Body of pancreas (tissue), 4 donors: ENCODE measurements at regions not wholly inside any gene's neighbourhood (a gene's known extent, or its start where the extent isn't known, plus 50 kb on each side); places are given as distances from the start of the nearest gene placed in this dataset.

Experiments
- POLR2A ChIP-seq, 3 donors: fragments of 450-650 bp; IDR thresholded peaks; one replicate each; pipeline ENCODE4 v1.6.1; 2016; ENCODE audit warnings: antibody characterized with exemption in 3 of 3, mild to moderate bottlenecking in 2 of 3
- TF ChIP-seq, protein P1 (sequence below), 7 experiments: fragments of 450-650 bp in 4 of 7; fragments of 200-600 bp in 3 of 7; sonication (generic) in 3 of 7; IDR thresholded peaks; one replicate each; pipeline ENCODE4 v1.5.1; 2016 to 2019; ENCODE audit warnings: antibody characterized with exemption in 7 of 7

DNA sequence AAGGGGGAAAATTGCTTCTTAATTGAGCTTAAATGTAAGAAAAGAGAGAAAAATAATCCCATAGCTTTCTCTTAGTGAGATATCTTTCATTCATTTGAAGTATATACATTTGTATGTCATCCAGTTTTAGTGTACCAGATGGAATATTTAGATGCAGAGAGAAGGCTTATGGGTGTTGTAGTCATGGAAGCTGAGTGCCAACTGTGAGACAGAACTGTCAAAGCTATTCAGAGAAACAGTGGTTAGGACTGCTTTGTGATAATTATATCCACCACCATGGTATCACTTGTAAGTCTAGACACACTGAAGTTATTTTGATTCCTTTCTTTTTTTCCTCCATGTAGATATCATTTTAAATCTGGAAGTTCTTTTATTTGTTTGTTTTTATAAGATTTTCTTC, 524.3 kb upstream of the EPHA7 start:
- TF ChIP-seq, protein P1, sequence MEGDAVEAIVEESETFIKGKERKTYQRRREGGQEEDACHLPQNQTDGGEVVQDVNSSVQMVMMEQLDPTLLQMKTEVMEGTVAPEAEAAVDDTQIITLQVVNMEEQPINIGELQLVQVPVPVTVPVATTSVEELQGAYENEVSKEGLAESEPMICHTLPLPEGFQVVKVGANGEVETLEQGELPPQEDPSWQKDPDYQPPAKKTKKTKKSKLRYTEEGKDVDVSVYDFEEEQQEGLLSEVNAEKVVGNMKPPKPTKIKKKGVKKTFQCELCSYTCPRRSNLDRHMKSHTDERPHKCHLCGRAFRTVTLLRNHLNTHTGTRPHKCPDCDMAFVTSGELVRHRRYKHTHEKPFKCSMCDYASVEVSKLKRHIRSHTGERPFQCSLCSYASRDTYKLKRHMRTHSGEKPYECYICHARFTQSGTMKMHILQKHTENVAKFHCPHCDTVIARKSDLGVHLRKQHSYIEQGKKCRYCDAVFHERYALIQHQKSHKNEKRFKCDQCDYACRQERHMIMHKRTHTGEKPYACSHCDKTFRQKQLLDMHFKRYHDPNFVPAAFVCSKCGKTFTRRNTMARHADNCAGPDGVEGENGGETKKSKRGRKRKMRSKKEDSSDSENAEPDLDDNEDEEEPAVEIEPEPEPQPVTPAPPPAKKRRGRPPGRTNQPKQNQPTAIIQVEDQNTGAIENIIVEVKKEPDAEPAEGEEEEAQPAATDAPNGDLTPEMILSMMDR (IDR thresholded peaks at IDR 0.05): no peak
- TF ChIP-seq POLR2A (IDR thresholded peaks at IDR 0.05): no peak
